ENCODE measurements at regions not wholly inside any gene's neighbourhood (a gene's known extent, or its start where the extent isn't known, plus 50 kb on each side); places are given as distances from the start of the nearest gene placed in this dataset.

DNA sequence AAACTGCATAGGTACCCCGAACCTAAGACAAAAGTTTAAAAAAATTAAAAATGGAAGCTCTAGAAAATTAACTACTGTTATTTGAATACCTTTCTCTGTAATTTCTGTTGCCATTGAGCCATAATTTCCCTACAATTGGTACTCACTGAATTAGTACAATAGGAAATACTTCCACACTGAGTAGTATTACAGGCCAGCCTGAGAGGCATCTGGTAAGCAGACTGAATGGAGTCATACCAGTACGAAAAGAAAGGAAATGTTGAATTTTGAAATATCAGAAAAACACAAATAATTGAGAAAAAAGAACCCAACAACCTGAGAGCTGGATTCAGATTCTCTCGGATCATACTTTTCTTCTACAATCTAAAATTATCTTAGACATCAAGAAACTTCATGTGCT lies 791.3 kb downstream of the TENT5A start:
- no peaks in the 10 kb centered on the region for H3K79me2 ChIP-seq (ENCODE audit: insufficient read depth, low read length)
- H4K20me1 ChIP-seq (ENCODE audit: insufficient read depth), result no peaks in the 10 kb centered on the region
- TF ChIP-seq, protein P1, sequence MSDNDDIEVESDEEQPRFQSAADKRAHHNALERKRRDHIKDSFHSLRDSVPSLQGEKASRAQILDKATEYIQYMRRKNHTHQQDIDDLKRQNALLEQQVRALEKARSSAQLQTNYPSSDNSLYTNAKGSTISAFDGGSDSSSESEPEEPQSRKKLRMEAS (IDR thresholded peaks at IDR 0.05), result no peak
- TF ChIP-seq EZH2 (IDR thresholded peaks at IDR 0.05) (no peak), SIN3A (IDR thresholded peaks at IDR 0.05; ENCODE audit: low read depth) (no peak), EZH2phosphoT487 (IDR thresholded peaks at IDR 0.05; ENCODE audit: borderline replicate concordance) (no peak)
- TF ChIP-seq, protein P2, sequence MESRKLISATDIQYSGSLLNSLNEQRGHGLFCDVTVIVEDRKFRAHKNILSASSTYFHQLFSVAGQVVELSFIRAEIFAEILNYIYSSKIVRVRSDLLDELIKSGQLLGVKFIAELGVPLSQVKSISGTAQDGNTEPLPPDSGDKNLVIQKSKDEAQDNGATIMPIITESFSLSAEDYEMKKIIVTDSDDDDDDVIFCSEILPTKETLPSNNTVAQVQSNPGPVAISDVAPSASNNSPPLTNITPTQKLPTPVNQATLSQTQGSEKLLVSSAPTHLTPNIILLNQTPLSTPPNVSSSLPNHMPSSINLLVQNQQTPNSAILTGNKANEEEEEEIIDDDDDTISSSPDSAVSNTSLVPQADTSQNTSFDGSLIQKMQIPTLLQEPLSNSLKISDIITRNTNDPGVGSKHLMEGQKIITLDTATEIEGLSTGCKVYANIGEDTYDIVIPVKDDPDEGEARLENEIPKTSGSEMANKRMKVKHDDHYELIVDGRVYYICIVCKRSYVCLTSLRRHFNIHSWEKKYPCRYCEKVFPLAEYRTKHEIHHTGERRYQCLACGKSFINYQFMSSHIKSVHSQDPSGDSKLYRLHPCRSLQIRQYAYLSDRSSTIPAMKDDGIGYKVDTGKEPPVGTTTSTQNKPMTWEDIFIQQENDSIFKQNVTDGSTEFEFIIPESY (IDR thresholded peaks at IDR 0.05; ENCODE audit: extremely low read depth, insufficient replicate concordance, low read length), result no peak
- BruUV-seq (replicated peaks), result no TSS peak
- no peaks in the 10 kb centered on the region for H3K27me3 ChIP-seq (ENCODE audit: insufficient read depth, low read length)
- CTCF ChIA-PET, result no interaction called here
- no peaks in the 10 kb centered on the region for H3K9me2 ChIP-seq (ENCODE audit: insufficient read depth)
- POLR2A ChIA-PET, result no interaction called here
- H3K4me1 ChIP-seq (ENCODE audit: control insufficient read depth in 1 of 2, insufficient read depth in 2 of 2, low read length in 2 of 2), result peaks cover 0 to 7% of the 10 kb centered on the region in 2 experiments; a peak in 1 of 4 replicates
- H3K4me3 ChIP-seq (replicated peaks in 1 of 2; ENCODE audit: low read depth in 1 of 2, low read length in 2 of 2), result no peak overlapping the region
- intact Hi-C loops (cut with micrococcal nuclease), result no loop called here
- H3K36me3 ChIP-seq (ENCODE audit: control insufficient read depth in 1 of 2, insufficient read depth in 2 of 2, low read length in 2 of 2), result no peaks in the 10 kb centered on the region
- no peak overlapping the region for H3K4me2 ChIP-seq (ENCODE audit: low read length)
- H3K27ac ChIP-seq (ENCODE audit: low read depth, low read length), result no peak overlapping the region
- H2AFZ ChIP-seq (ENCODE audit: low read depth, low read length, poor library complexity, severe bottlenecking), result no peak overlapping the region
- no peaks in the 10 kb centered on the region for H3K9me3 ChIP-seq (ENCODE audit: control insufficient read depth in 1 of 2, insufficient read depth in 1 of 2, low read depth in 1 of 2, low read length in 2 of 2)
- DNase-seq (ENCODE audit: low read depth, low spot score) (no peak), ATAC-seq (no peak)
- RAD21 ChIA-PET (ENCODE audit: low non-redundant PET in 1 of 2, low total read pairs in 2 of 2, uncharacterized antibody in 2 of 2, unreplicated experiment in 2 of 2), result no interaction called here
- H3K9ac ChIP-seq (ENCODE audit: low read length), result no peak overlapping the region

DNA sequence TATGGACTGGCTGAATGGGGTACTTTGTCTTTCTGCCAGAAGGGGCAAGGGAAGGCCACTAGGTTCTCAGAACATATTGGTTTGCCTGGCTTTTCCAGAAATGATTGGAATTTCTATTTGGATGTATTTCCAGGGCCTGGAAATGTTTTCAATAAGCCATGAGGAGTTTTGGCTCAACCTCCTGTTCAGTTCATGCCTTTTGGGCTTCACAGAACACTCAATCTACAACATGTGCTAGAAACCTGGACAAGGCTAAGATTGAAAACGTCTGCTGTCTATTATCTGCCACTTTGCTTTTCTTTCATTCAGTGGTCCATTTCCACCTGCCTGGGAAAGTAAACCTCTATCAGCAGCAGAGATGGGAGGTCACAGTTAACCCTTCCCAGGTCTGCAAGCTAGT lies 793.4 kb downstream of the TENT5A start:
- DNase-seq (ENCODE audit: low read depth, low spot score), result no peak
- TF ChIP-seq TCF7L2 (IDR thresholded peaks at IDR 0.05; ENCODE audit: borderline replicate concordance, extremely low read depth, insufficient read depth, insufficient read length) (no peak), RAD21 (IDR thresholded peaks at IDR 0.05; ENCODE audit: low read depth) (no peak), SIN3A (IDR thresholded peaks at IDR 0.05; ENCODE audit: low read depth) (no peak)
- TF ChIP-seq, protein P2 (IDR thresholded peaks at IDR 0.05; ENCODE audit: extremely low read depth, insufficient replicate concordance, low read length), result no peak
- intact Hi-C loops (cut with micrococcal nuclease), result no loop called here
- CTCF ChIA-PET, result no interaction called here
- no TSS peak for BruUV-seq (replicated peaks)
- H3K9ac ChIP-seq (ENCODE audit: low read length), result no peak overlapping the region
- POLR2A ChIA-PET, result no interaction called here
- H3K4me3 ChIP-seq (replicated peaks in 1 of 2; ENCODE audit: low read depth in 1 of 2, low read length in 2 of 2), result no peak overlapping the region
- no peaks in the 10 kb centered on the region for H3K9me2 ChIP-seq (ENCODE audit: insufficient read depth)
- H3K27me3 ChIP-seq (ENCODE audit: insufficient read depth, low read length), result no peaks in the 10 kb centered on the region
- H3K36me3 ChIP-seq (ENCODE audit: control insufficient read depth in 1 of 2, insufficient read depth in 2 of 2, low read length in 2 of 2), result no peaks in the 10 kb centered on the region
- H3K4me1 ChIP-seq (ENCODE audit: control insufficient read depth in 1 of 2, insufficient read depth in 2 of 2, low read length in 2 of 2), result peaks cover 0 to 7% of the 10 kb centered on the region in 2 experiments; a peak in 1 of 4 replicates
- no peak overlapping the region for H3K4me2 ChIP-seq (ENCODE audit: low read length)
- RAD21 ChIA-PET (ENCODE audit: low non-redundant PET in 1 of 2, low total read pairs in 2 of 2, uncharacterized antibody in 2 of 2, unreplicated experiment in 2 of 2), result no interaction called here
- H3K9me3 ChIP-seq (ENCODE audit: control insufficient read depth in 1 of 2, insufficient read depth in 1 of 2, low read depth in 1 of 2, low read length in 2 of 2), result no peaks in the 10 kb centered on the region
- no peak overlapping the region for H2AFZ ChIP-seq (ENCODE audit: low read depth, low read length, poor library complexity, severe bottlenecking)
- H3K79me2 ChIP-seq (ENCODE audit: insufficient read depth, low read length), result no peaks in the 10 kb centered on the region
- H4K20me1 ChIP-seq (ENCODE audit: insufficient read depth), result no peaks in the 10 kb centered on the region
- H3K27ac ChIP-seq (ENCODE audit: low read depth, low read length), result no peak overlapping the region
- ATAC-seq, result no peak
